ENCODE measurements at regions not wholly inside any gene's neighbourhood (a gene's known extent, or its start where the extent isn't known, plus 50 kb on each side); places are given as distances from the start of the nearest gene placed in this dataset.

DNA sequence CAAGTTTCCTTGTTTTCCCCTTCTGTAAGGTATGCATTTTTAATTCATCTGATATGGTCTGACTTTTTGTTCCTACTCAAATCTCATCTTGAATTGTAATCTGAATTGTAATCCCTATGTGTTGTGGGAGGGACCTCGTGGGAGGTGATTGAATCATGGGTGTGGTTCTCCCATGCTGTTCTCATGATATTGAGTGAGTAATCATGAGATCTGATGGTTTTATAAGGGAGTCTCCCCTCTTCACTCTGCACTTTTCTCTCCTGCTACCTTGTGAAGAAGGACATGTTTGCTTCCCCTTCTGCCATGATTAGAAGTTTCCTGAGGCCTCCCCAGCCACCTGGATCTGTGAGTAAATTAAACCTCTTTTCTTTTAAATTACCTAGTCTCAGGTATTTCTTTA is 476.1 kb downstream of the LPIN1 start:
- no peak for DNase-seq

DNA sequence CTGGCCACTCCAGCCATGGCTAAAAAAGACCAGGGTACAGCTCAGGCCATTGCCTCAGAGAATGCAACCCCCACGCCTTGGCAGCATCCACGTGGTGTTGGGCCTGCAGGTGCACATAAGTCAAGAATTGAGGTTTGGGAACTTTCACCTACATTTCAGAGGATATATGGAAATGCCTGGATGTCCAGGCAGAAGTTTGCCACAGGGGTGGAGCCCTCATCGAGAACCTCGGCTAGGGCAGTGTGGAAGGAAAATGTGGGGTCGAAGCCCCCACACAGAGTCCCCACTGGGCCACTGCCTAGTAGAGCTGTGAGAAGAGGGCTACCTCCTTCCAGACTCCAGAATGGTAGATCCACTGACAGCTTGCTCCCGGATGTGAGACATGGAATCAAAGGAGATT is 477.3 kb downstream of the LPIN1 start:
- DNase-seq: no peak

DNA sequence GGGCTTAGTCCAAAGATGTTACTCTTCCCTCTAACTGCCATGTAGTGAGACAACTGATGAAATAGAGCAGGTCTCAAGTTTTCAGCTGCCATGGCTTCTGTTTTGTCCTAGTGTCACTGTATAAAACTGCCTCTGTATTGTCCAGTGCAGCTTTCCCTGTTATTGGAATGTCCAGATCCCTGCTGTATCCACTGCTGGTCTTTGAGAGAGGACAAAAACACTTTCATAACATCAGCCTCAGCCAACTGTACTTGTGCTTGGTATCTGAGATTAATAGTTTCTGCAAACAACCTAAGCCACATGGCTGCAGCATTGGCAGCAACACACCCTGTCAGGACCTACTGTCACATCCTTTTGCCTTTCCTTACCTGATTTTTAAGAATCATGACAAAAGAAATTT is 480.2 kb downstream of the LPIN1 start:
- DNase-seq: no peak

DNA sequence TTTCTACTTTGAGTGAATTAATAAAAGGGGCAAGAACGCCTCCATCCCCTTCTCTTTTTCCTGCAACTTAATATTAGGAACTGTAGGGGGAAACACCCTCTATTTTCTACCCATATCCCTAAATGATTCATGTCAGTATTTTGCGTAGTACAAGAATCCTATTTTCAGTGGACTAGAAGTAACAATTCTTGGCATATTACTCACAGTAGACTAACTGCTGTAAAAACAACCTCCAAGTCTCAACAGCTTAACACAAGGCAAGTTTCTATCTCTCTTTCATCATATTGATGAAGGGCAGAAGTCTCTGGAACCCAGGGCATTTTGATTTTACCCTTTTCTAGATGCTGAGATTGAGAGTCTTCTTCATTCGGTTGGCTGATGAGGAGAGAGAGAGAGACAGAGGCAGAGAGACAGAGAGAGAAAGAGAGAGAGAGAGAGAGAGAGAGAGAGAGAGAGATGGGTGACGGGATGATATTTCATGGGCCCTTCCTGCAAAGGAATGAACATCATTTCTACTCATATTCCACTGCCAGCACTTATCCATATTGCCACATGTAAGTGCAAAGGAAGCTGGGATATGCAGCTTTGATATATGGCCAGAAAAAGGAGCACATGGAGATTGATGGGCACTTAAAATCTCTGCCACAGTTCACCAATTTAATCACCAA is 481.6 kb downstream of the LPIN1 start:
- no peak for DNase-seq

DNA sequence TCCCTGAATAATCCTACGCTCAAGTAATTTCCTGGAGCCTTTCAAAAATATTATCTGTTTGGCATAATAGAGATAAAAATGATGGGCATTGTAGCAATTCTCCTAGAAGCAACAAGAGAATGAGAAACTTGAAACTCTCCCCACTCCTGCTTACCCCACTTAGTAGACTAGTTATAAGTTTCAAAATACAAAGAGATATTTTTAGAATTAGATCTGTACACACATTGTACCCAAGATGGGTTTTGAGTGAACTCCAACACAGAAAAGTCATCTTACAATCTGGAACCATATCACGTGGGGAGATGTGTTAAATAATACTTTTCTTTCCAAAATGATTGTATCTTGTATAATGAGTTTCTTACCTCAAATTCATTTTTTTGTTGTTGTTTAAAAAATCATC is 484.9 kb downstream of the LPIN1 start:
- no peak for DNase-seq

DNA sequence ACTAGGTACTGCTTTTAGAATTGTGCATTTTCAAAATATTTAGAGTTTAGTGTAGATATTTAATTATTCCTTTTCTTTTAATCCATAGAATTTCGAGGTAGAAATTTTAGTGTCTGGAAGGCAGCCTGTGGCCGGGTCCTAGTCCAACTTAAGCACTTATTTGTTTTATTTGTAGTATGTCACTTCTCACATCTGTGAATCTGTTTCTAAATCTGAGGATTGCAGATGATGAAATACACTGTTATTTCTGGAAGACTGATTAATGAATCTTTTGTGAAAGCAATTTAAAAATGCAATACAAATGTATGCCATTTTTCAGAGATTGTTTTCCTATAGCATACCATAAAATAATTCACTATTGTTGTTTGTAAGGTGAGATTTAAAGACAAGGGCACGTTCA is 483.9 kb upstream of the TRIB2 start:
- no peak for DNase-seq

DNA sequence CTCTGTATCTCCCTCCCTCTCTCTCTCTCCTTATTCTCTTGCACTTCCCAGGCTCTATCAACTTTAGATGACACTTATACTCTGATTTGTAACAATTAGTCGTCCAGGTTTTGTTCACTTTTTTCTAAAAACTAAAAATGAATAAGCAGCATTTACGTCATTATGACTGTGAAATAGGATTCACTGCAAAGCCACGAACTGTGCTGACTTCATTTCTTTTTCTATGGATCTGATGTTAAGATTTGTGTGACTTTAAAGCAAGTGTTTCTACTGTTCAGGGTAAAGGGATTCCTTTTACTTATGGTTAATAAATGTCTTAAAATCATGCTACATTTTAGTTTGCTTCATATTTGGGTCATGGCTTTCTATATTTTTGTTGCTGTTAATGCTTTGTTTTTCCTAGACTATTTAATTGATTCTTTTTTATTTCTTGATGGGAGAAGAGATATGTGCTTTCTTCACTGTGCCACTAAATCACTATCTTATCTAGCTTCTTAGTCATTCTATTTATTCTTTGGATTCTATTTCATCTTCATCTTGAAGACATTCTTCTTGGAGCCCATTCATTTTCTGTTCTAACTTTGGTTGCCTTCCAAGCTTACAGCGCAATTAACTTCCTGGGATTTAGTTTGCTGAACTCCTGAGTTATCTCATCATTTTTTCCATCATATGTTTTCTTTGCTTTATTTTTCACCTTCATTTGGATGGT is 480.4 kb upstream of the TRIB2 start:
- no peak for DNase-seq

DNA sequence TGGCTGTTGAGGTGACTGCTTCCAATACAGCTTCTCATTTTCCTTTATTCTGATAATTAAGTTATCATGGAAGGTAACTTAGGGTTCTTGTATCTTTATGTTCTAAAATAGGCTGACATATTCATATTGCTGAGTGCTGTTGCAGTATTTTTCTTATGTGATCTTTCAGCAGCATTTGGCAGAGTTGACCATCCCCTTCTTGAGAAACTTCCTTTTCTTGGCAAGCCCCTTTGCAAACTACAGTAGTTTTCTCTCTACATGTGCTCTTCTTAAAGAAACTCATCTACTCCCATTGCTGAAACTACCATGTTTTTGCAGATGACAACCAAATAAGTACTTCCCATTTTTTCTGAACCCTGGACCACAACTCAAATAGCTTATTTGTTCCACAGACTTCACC is 476.5 kb upstream of the TRIB2 start:
- no peak for DNase-seq

DNA sequence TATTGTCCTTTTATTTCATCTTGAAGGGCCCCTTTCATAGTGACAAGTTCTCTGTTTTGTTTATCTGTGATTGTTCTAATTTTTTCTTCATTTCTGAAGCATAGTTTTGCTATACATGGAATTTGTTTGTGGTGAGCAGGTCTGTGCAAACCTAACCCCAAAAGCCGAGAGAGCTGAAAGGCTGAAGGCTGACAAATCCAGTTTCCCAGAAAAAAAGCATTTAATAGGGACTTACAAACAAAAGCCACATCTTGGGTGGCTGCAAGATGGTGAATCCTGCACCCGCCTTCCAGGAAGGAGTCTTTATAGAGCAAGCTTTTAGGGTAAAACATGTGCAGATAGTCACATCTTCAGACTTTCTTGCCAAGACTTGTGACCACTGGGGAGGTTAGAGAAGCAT is 473.4 kb upstream of the TRIB2 start:
- no peak for DNase-seq

DNA sequence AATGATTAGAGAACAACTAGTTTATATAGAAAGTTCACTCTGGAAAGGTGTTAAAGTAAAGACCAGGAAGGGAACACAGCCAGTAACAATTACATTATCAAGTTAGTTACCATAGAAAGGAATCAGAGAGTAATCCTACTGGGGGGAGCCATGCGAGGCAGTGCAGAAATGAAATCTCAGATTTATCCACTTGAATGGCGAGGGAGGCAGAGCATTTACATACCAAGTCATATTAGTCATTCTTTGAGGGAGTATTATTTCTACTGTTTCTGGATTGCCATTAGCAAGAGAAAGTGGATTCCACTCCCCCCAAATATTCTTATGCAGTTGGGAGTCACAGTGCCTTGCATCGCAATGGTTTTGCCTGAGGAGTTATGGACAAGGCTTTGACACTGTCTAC is 472.7 kb upstream of the TRIB2 start:
- DNase-seq: no peak

DNA sequence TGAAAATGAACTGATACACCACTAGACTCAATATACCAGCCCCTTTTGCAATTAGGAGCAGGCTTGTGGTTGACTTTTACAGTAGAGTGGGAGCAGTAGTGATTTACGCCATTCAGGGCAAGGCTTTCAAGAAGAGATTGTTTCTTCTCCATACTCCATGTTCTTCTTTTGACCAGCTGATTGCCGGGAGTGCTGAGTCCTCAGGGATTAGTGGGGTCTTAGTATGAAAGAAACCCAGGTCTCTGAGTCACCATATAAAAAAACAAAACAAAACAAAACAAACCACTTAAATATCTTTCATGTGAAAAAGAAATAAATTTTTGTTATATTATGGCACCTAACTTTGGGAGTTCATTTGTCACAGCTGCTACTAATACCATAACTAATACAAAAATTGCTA is 465.6 kb upstream of the TRIB2 start:
- no peak for DNase-seq

DNA sequence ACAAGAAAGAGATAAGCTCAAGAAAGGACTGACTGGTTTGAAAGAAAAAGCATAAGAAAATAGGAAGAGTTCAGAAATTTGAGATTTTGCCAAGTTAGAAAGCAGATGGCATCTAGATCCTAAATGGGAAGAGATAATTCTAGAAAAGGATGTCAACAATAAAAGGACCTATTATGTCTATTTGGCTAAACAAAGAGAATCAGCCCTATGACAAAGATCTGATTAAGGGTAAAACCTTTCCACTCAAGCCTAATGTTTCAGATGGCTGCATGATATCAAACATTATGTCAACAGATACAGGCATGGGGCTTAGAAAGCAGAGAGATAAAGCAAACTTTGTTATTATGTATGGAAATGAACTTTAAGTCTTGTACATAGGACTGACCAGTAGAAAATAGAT is 465.0 kb upstream of the TRIB2 start:
- no peak for DNase-seq

DNA sequence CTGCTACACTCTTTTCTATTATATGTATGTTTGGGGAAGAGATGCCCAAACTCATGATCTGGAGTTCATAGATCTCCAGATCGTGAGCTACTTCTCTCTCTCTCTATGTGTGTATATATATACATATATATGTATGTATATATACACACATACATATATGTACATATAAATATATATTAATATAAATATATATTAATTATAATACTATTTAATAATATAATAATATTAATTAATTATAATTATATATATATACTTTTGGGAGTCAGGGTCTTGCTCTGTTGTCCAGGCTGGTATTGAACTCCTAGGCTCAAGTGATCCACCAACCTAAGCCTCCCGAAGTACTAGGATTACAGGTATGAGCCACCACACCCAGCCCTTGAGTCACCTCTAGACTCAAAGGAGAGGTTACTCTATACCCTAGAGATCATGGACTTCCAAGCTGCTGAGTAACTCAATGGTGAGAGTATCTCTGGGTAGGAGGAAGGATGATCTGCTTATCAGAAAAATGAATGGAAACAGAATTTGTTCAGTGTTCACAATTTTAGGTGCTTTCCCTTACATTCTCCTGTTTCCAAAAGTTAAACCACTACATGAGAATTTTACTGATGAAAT is 463.5 kb upstream of the TRIB2 start:
- DNase-seq: no peak

DNA sequence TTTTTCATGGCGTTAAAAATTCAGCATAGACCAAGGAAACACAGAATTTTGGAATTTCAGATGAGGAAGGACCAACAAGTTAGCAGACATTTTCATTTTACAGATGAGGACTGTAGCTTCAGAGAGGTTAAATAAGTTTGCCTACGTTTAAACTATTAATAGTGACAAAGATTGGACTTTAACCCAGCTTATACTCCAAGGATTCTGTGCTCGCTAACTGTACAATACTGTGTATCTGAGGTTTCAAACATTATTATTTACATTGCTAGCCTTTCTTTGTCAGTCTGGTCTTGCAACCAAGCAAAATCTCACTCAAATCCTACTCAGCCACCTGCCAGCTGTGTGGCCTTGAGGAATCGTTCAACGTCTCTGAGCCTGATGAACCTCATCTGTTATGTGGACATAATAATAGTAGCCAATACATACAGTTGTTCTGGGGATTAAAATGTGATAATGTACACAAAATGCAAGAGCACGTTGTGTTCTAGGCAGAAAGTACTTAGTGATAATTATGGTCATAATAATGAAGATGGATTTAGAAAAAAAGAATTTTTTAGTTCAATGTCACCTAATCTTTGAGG is 462.4 kb upstream of the TRIB2 start:
- no peak for DNase-seq

DNA sequence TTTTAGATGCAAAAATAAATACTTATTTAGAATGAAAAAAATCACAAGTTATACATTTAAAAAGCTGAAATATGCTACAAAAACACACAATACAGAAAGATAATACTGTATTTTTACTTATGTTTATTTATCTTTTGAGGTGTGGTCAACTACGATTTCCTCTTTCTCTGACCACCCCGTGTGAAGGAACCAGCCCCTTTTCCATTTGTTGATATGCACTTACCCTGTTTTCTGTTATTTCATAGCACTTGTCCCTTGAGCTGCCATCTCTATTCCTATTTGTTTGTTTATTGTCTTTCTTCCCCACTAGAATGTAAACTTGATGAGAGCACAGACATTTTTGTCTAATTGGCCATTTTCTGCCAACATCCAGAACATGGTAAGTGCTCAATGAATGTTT is 460.5 kb upstream of the TRIB2 start:
- DNase-seq: no peak

DNA sequence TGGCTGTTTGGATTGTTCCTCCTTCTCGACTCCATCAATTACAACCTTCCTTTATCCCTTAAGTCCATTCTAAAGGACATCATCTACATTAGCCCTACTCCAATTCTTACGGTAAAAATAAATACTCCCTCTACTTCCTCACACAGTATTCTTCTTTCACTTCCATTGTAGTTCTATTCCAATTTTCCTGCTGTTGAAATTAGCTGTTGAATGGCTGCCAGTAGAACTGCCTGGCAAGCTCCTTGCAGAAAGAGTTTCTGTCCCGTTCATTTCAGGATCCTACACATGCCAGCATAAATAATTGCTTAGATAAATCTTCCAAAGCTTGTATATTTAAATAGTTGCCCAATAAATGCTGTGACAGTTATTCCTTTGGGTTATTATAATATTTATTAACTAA is 459.3 kb upstream of the TRIB2 start:
- no peak for DNase-seq

DNA sequence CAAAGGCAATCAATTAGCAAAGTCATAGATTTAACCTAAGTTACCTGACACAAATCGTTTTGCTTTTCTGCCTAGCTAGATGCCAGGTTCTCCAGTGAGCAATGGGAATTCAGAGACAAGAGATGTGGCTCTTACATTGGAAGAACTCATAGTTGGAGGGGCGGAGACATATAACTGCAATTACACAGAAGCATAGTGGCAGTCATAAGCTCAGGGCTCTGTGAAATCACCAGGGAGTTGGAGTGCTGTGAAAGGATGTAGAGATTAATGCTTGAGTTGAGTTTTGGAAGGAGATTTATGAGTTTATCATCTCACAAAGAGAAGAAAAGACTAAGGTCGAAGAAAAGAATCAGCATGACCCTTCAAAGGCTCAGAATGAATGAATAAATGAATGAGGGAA is 457.2 kb upstream of the TRIB2 start:
- no peak for DNase-seq

DNA sequence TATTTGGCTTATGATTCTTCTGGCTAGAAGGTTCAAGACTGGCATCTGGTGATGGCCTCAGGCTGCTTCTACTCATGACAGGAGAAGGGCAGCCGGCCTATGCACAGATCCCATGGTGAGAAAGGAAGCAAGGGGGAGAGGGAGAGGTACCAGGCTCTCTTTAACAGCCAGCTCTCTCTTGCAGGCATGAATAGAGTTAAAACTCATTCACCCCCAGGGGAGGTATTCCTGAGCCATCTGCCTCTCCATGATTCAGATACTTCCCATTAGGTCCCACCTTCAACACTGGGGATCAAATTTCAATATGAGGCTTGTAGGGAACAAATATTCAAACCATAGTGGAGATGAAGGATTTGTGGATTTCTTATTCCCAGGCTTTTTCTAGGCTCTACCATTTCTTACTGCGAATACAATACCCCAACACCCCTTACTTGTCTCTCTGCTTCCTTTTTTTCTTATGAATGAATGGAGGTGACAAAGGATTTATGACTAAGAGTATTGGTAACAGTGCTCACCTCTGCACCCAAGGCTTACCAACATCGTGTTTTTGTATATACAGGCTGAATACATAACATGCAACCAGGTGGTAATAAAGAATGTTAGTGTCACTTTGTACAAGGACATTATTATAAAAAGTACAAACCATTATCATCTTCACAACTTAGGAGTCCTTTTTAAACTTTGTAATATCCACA is 454.6 kb upstream of the TRIB2 start:
- DNase-seq: peak; percentile 26 to 37

DNA sequence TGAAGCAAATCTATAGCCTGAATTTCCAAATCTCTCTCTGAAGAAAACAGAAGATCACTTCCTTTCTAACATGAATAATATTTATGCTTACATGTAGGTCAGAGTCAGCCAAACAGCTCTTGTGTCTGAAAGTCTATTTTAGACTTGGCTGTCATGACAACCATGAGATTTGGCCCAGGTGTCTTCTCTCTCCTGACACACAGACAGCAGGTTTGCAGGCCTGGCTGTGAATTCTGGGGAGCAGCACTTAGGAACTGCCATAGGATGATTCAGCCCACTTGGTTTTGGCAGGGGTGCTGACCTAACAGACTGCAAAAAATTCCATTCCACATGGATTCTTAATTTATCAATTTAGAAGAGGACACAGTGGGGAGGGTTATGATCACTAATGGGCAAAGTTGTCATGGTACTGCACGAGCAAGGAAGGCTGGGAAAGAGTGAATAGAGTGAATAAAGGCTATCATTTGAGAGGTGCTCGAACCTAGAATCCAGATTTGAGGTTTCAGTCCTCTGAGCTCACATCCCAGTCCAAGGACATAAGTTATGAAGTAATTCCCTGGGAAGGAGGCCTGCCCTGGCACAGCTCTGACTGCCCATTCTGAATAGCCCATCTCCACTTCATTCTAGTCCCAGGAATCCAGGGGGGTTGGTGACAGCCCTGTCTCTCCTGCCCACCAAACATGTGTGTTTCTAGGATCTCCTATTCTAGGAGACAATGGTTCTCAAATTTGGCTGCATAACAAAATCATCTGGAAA is 453.9 kb upstream of the TRIB2 start:
- peak; percentile 40 to 53 for DNase-seq

DNA sequence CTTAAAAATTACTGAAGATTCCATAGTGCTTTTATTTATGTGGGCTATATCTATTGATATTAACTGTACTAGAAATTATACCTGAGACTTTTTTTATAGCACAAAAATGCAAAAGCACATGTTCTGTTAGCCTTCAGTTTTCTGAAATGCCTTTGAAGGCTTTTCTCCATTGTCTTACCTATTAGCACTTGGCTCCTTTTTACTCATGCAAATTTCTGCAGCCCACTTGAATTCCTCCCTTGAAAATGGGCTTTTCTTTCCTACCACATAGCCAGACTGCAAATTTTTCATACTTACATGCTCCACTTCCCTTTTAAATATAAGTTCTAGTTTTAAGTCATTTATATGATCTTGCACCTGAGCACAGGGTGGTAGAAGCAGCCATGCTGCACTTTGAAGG is 453.0 kb upstream of the TRIB2 start:
- DNase-seq: no peak

DNA sequence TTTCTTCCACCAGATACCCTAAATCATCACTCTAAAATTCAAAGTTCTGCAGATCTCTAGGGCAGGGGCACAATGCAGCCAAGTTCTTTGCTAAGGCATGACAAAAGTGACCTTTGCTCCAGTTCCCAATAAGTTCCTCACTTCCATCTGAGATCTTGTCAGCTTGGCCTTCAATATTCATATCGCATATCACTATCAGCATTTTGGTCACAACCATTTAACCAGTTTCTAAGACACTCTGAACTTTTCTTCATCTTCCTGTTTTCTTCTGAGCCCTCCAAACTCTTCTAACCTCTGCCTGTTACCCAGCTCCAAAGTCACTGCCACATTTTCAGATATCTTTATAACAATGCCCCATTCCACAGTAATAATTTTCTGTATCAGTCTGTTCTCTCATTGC is 452.6 kb upstream of the TRIB2 start:
- DNase-seq: no peak

DNA sequence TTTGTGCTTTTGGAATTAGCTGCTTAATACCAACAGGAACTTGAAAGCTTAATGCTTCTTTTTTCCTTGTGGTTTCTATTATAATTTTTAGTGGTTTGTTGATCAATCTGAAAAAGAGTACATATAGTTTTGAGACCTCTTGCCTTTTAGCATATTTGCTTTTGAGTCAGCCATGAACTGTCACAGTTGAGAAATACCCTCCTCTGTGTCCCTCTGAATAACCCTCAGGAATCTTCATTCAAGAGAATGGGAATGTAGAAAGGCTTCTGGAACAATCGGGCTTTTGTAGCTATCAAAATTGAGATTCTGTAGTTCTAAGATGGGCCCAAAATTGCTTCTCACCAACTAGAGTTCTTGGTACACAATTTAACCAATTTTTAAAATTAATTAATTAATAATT is 451.1 kb upstream of the TRIB2 start:
- no peak for DNase-seq

DNA sequence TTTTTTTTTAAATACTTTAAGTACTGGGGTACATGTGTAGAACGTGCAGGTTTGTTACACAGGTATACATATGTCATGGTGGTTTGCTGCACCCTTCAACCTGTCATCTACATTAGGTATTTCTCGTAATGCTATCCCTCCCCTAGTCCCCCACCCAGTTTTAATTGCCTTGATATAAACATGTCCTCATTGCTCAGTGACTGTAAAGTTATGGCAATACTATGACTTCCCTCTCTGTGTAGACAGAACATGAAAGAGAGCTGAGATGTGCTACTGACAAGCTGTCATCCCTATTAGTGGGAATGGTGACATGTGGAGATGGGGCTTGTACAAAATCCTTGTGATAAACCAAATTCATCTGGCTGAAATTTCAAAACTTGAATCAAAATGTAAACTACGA is 449.7 kb upstream of the TRIB2 start:
- no peak for DNase-seq
